CD4-positive, alpha-beta T cell treated with Interleukin-4 for 1 hour (primary cell): ENCODE measurements at regions not wholly inside any gene's neighbourhood (a gene's known extent, or its start where the extent isn't known, plus 50 kb on each side); places are given as distances from the start of the nearest gene placed in this dataset.
"Not testable (repeated sequence)": the region's sequence is repeated elsewhere in the genome, so short reads cannot be mapped to it uniquely, and the experiment has no call there.

Experiments
- DNase-seq, 2 donors: peaks; one replicate each; pipeline ENCODE4 v3.0.0-alpha.2; 2020 to 2022

DNA sequence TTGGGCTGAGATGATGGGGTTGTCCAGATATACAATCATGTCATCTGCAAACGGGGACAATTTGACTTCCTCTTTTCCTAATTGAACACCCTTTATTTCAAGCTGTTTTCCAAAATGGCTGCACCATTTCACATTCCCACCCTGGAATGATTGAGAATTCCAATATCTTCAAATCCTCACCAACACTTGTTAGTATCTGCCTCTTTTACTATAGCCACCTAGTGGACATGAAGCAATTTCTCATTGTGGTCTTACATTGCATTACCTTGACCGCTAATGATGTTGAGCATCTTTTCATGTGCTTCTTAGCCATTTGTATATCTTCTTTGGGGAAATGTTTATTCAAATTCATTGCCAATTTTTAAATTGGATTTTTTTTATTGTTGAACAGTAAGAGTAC lies 364.8 kb downstream of the SMARCA1 start:
- DNase-seq = no peak

DNA sequence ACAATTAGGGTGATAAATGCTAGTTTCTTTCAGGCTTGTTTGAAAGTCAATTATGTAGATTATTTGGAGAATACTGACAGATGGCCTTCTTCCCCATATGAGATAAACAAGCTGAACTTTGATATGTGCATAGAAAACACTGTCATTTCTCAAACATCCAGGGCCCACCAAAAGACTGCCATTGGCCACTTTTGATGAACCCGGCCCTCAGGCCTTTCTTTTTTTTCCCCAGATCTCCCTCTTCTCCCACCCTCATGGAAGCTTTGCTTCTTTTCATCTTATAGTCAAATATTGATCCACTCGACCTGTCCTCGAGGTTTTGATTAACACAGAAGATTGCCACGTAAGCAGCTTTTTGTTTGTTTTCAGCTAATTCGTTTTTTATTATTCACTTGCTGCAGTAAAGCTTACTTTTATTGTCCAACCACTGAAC lies 377.4 kb downstream of the SMARCA1 start:
- DNase-seq = no peak

DNA sequence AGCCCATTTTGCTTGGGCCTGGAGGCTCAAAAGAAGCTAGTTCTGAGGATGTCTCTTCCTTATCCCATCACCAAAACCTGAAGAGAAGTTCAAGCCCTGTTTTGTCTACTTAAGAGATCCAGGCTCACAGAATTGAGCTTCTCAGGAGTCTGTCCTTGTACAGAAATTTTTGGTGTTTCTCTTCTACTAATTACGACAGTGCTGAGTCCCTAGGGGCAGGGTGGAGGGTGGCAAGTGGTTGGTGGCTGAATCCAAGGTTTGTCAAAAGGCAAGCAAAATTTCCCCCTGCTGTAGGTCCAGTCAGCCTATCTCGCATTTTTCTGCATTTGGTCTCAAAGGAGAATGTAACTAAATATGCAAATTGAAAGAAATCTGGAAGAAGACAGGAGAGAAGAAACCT lies 377.9 kb downstream of the SMARCA1 start:
- no peak for DNase-seq

DNA sequence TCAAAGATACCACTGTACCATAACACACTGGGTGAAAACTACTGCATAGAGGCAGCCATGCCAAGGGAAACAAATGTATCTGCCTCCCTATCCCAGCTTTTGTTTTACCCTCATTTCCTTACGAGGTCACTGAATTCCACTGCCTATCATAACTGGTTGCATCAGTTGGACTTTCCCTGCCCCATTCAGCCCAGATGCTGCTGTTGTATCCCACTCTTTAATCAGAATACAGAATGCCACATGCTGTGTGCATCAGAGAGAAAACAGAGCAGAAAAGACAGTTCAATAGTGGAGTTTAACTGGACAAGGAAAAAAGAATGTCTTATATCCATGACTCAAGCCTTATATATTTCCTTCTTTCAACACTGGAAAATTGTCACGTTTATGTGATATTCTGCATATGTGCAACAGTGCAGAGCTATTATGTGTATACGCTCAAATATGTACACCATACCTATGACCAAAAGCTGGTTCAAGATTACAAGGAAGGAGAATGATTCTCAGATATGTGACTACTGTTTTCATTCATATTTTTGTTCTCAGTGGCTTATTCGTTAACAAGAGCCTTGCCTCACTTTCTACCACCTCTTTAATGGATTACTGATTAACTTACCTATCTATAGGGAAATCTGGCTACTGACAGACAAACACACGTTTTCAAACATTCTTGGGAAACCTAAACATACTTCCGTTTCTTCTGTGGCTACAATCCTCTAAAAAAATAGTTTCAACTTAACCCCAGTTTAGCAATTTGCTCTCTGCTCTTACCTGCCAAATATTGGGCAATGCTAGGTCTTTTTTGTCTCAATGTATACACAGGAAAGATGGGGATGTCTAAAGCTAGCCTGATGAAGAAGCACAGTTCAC lies 378.9 kb downstream of the SMARCA1 start:
- no peak for DNase-seq

DNA sequence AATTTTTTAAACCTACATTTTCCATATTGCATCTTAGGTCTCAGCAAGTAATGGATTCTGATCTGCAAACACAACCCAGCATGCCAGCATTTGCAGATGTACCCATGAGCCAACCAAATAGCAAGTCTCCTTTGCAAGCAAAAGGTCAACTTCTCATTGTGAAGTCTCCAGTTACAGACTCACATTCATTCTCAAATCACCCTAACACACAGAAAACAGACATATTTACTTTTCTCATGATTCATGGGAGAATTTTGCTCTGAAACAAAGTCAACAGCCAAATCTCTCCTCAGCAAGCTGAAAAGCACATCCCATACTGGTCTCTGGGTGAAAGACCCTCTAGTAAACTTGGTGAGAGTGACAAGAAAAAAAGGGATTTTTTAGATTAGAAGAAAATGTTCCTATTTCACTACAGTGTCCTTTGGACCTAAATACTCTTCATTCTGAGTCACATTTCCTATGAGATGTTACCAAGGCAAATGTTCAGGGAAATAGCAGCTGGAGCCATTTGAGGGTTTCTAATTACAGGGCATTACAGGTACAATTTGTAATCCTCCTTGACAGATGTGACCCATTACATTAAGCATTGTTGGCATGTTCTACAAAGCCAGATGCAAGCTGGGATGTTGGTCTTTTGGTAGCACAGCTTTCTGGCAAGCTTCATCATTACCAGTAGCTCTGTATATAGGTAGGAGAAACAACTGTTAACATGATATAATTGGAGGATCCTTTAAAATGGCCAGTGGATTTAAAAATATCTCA lies 383.3 kb downstream of the SMARCA1 start:
- no peak for DNase-seq

DNA sequence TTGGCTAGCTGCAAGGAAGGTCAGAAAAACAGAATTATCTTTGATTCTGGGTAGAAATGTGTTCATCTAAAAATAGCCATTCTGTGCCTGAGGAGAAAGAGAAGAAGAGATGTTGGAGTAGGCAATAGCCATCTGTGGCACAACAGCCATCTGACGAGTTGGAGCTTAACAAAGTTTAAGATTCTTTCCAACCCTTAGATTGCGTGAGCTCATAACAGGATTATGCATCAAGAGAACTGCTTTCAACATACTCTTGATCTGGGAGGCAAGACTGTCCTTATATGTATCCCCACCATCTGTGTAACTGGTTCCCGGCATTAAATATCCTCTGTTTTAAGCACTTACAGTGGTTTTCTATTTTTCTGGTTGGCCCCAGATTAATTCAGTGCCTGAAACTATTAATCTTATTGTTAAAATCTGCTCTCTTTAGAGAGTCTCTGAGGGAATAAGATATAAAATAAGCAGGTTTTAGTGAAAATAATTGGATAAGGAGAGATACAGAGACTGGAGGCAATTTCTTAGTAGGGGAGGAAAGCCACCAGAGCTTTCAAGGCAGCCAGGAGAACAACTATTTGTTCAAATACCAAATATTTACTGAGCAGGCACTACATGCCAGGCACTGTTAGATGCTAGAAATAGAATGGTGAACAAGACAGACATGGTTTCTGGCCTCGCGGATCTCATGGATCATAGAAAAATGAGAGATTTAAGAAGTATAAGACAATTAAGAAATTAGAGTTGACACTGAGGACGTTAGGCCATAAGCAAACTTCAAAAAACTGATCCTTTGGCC lies 398.0 kb downstream of the SMARCA1 start:
- no peak for DNase-seq

DNA sequence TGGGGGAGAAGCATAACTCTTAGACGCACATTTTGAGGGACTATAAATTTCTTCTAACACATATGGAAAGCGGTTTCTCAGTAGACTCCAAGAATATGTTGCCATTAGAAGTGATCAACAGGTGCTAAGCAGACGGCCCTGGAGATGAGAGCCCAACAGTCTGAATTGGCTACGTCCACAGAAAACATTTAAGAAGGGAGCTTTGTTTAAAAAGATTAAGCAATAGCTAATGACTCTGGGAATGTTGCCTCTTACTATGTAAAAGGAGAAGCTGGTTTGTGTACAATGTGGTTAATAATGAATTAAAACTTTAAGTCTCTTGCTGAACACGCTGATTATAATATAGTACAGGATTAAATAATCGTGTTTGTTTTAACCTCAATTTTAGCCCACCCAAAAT lies 399.5 kb downstream of the SMARCA1 start:
- DNase-seq = no peak

DNA sequence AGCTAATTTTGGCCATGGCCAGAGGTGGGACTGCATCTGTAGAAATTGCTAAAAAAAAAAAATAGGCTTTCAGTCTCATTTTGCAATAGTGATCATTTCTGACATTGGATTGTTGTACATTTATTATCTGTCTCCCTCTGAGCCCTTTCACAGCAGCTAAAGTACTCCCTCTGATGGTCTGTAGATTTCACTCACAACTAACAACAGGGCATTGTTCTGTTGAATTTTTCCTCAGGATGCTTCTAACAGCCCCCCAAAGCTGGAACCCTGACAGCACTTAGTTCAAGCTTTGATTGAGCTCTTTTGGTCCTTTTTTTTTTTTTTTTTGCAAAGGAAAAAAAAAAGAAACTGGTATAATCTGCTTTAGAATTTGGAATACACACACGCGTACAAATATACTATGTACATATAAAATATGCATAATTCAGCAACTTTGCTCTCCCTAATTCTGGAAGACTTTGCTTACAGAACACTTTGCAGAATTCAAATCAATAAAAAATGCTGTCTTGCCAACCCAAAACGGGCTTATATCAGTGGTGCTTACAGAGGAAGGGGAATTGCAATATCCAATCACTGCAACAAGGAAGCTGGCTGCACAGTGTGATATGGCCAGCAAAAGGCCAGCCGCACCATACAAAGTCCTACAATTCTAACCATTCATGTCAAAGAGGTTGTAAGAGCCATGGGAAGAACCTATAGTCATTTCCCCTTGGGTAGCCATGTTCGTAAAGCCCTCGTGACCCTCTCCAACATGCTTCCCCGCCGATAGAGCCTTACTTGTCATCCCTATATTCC lies 406.4 kb downstream of the SMARCA1 start:
- DNase-seq = no peak

DNA sequence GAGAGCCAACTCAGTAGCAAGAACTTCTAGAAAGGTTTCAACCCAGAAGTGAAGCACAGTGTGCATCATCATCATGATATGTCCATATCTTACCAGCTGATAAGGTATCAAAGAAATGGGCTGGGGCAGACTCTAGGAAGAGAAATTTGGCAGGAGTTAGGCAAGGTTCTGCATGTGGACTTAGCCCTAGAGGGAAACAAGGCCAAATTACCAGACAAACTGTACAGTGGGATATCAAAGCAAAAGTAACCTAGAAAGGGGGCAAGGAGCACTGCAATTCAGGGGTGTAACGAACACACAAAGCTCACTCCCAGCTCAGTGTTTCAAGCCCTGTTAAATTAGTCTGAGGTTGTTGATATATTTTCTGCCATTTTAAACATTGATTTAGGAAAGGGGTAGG lies 407.4 kb downstream of the SMARCA1 start:
- no peak for DNase-seq

DNA sequence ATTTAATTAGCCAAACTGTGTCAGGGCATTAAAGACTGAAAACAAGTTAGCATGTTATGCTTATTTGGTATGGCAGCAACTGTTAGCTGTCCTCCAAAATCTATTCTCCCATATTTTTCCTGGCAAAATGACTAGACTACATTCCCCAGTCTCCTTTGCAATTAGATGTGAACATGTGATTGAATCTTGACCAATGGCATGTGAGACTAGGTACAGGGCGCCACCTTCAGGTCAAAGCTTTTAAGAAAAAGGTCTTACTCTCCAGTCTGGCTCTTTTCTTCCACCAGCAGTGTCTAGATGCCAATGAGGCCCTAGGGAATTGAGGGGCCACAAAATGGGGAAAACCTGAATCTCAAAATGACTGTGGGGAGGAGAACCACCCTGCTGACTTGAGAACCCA lies 408.2 kb downstream of the SMARCA1 start:
- DNase-seq = no peak

DNA sequence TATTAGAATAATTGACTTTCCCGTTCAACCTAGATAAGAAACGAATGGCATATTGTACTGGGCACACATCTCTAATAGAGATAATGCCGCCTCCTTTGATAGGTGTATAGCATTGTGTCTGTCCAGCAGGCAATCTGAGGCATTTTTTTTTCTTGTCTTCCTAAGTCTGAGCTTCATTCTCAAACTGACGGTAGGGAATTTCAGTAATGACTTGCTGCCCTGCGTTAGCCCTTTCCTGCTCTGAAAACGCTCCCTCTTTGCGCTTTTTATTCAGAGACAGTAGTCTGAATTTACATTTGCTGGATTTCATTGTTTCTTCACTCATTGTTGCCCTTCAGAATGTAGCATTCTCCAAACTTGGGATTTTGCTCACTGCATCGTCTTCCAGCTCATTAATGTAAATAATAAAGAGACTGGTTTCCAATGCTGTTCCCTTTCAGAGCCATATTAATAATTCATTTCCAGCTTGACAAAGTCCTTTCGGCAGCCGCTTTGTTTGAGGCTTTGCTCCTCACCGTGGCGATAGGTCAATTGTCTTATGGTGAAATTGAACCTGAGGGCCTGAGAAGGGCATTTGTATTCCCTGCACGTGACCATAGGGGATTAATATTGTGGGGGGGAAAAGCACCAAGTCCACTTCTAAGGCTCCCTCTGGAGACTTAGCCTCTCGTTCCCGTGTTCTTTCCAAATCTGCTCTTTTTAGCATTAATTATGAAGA lies 412.1 kb downstream of the SMARCA1 start:
- DNase-seq = no peak

DNA sequence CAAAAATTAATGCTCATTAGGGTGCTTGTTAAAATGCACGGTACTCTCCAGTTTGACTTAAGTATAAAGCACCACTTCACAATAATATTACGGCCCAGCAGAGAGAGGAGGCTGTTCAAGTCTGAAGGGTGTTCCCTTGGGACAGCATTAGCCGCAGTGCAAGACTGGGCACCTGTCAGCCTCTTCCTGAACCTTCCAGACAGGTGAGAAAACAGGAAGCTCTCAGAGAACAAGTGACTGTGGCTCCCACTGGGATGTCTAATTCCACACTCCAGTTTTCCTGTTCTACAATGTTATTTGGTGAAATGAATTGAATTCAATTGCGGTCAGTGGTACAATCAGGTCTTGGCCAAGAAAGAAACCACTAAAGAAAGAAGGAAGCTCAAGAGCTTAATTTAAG lies 414.4 kb downstream of the SMARCA1 start:
- DNase-seq = no peak

DNA sequence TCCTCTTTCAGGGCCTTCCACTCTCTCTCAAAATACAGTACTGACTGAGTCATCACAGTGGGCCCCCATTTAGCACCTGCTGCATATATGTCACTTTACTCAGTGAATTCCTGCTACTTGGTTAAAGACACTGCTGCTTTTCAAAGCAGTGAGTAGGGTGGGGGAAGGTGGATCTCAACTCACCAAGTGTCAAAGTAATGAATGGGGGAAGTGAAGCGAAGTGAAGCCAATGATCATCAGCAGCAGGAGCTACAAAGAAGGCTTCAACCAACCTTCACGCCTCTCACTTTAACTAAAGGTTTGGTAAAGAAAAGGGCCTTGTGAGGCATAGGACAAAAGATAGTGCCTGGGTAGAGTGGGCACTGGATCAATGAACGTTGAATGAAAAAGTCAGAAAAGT lies 424.1 kb downstream of the SMARCA1 start:
- no peak for DNase-seq

DNA sequence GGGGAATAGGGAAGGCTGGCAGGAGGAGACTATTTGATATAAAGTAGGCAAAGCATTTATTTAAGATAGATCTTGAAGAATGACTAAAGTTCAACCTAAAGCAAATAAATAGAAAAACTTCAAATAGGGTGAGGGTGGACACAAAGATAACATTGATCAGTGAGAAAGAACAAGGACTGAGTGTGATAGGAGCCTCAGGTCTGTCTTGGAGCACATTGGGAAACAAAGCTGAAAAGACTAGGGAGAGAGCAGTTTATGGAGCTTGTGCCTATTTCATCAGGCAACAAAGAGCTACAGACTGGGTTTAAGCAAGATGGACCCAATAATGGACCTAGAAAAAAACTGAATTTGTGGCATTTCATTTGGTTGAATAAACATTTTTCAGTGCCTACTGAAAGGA lies 425.6 kb downstream of the SMARCA1 start:
- no peak for DNase-seq

DNA sequence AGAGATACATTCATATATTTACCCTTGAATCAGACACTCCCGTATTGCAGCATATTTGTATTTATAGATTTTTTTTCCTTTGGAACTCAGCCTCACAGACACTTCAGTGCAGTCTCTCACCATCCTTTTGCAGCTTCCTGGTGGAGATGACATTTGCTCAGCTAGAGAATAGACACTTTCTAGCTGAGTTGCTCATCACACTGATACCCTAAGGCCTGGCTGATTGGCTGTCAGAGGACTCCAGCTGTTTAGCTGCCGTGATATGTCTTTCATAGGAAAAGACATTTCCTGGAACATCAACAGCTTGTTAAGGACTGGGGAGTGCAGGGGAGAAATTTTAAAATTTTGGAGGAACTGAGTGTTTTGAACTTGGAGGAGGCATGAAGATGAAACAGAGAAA lies 429.6 kb downstream of the SMARCA1 start:
- no peak for DNase-seq

DNA sequence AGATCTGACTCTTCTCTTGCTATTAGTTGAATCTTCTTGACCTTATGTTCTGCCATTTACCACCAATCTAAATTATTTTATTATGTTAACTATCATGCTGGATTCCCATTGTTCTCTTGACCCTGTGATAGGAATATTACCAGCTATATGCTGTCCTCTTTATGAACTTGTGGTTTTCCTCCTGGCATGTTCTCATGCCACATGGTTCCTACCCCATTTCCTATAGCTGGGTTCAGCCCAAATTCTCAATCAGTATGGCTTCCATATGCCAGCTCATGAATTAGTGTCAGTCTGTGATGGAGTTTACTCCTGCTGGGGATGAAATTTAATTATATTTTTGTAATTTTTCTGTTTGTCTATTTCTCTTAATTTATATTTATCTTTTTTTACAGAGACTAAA lies 430.5 kb downstream of the SMARCA1 start:
- no peak for DNase-seq

DNA sequence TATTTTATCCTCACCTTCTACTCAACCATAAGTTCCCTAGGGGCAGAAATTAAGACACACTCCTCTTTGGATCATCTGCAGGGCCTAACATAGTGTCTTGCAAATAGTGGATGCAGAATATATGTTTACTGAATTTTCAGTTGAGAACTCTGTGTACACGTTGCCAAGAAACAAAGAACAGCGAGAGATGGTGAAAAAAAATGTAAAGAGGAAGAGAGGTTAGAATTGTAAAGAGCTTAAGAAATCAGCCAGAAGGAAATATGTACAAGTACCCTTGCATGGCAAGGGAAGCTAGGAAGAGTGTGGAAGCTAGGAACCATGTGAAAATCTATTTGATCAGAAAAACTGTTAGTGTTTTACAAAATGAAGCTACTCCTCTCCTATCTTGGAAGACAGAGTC lies 431.0 kb downstream of the SMARCA1 start:
- no peak for DNase-seq

DNA sequence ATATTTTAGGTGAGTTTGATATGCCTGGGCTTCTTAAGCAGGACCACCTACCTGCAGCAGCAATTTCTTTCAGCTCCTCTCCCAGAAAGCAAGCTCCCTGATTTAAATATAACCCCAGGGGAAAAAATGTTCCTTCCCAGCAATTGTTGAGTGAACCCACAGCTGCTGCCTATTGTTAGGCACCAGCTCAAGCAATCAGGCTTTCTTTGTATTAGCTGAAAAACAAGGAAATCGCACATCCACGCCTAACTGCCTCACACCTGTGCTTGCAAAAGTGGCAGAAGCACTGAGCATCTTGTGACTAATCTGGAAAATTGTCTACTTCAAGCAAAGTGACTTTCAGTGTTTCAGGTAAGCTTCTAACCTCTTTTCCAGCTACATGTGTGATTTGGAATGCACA lies 432.2 kb downstream of the SMARCA1 start:
- DNase-seq = no peak

DNA sequence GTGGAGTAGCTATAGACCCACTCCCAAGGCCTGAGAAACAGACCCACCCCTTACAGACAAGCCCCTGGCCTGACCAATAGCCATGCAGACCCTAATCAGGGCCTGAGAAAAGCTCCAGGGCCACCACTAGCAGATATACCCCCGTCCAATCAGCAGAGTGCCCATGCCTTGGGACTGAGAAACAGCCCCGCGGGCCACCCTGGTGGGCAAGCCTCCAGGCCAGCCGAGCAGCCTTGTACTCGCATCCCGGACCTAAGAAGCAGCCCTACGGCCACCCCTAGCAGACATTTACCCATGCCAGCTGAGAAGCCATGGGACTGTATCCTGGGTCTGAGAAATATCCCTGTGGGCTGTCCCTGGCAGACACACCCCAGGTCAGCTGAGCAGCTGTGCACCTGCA lies 436.5 kb downstream of the SMARCA1 start:
- DNase-seq = no peak

DNA sequence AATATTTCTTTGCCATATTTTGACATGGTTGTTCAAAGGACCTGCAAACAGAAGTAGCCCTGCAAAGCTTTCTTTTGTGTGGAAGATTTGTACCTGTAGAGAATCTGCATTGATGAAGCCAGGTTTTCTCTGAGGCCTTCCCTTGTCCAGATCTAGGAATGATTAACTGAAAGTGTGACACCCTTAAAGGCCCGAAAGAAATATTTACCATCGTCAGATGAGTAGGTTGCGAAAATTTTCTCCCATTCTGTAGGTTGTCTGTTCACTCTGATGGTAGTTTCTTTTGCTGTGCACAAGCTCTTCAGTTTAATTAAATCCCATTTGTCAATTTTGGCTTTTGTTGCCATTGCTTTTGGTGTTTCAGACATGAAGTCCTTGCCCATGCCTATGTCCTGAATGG lies 439.0 kb downstream of the SMARCA1 start:
- not testable (repeated sequence) for DNase-seq

DNA sequence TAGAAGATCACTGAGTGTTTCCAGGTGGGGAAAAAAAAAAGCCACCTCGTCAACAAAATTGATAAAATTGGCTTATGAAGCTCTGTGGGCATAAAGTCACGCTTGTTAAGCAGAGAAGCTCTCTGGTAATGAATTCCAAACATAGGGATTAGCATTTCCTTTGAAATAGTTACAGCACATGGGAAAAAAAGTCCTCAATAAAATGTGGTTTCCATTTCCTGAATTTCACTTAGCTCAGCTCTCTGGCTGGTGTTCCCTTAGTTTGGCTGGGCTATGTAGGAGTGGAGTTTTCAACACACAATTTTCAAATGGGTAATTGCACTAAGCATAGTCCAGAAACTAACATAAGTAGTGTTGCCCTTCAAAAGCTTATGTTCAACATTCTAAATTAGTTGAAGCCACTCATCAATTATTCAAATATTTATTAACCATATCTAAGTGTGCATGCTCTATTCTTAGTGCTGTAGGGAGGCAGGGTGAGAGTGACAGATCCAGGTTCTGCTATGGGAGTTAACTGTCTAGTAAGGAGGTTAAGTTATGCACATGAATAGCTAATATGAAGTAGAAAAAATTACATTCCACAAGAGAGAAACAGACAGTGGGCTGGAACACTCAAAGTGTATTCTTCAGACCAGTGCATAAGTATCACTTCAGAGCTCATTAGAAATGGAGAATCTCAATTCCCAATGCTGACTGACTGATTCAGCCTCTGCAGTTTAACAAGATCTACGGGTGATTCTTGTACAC lies 445.7 kb downstream of the SMARCA1 start:
- DNase-seq = no peak
